Natural killer cell (primary cell): ENCODE measurements at regions not wholly inside any gene's neighbourhood (a gene's known extent, or its start where the extent isn't known, plus 50 kb on each side); places are given as distances from the start of the nearest gene placed in this dataset.
"Not testable (repeated sequence)": the region's sequence is repeated elsewhere in the genome, so short reads cannot be mapped to it uniquely, and the experiment has no call there.

Experiments used
- ATAC-seq, 3 donors: fragments of 150-1000 bp in 2 of 3; fragments of 200-7000 bp in 1 of 3; cut with Tn5 transposase; 1 replicate in 1 of 3; 2 replicates in 2 of 3; pipeline ENCODE4 v1.10.0; 2021; ENCODE audit warnings: mild to moderate bottlenecking in 2 of 3, moderate library complexity in 2 of 3
- DNase-seq, 2 donors: peaks; one replicate each; pipeline versions ENCODE4 v3.0.0 to v3.0.0-alpha.2; 2013 to 2021; ENCODE audit warnings: mixed read lengths in 1 of 2
- H3K27ac ChIP-seq: one replicate; pipeline ENCODE4 v1.5.1; 2013; ENCODE audit warnings: mild to moderate bottlenecking, low read length
- H3K27me3 ChIP-seq: one replicate; pipeline ENCODE4 v1.6.1; 2013; ENCODE audit warnings: low read length; ENCODE audit not compliant: control insufficient read depth, insufficient read depth
- H3K36me3 ChIP-seq: one replicate; pipeline ENCODE4 v1.6.1; 2013; ENCODE audit warnings: low read length; ENCODE audit not compliant: control insufficient read depth, insufficient read depth
- H3K4me1 ChIP-seq: one replicate; pipeline ENCODE4 v1.6.1; 2013; ENCODE audit warnings: low read length; ENCODE audit not compliant: control insufficient read depth, insufficient read depth
- H3K4me3 ChIP-seq: one replicate; pipeline ENCODE4 v1.5.1; 2013; ENCODE audit warnings: low read length
- H3K9me3 ChIP-seq: one replicate; pipeline ENCODE4 v1.6.1; 2013; ENCODE audit warnings: low read length; ENCODE audit not compliant: control insufficient read depth, insufficient read depth
- H3K27ac Mint-ChIP-seq, 2 donors: one replicate each; pipeline ENCODE4 v1.8.0; 2022; ENCODE audit warnings: mild to moderate bottlenecking in 2 of 2, mixed read lengths in 2 of 2, moderate library complexity in 1 of 2
- H3K27me3 Mint-ChIP-seq, 2 donors: one replicate each; pipeline ENCODE4 v1.8.0; 2022; ENCODE audit warnings: low read depth in 2 of 2, mixed read lengths in 2 of 2
- H3K36me3 Mint-ChIP-seq: one replicate; pipeline ENCODE4 v1.8.0; 2022; ENCODE audit warnings: mixed read lengths
- H3K4me1 Mint-ChIP-seq, 2 donors: one replicate each; pipeline ENCODE4 v1.8.0; 2022; ENCODE audit warnings: mixed read lengths in 2 of 2
- H3K4me3 Mint-ChIP-seq: one replicate; pipeline ENCODE4 v1.8.0; 2022; ENCODE audit warnings: mild to moderate bottlenecking, moderate library complexity, mixed read lengths
- H3K9me3 Mint-ChIP-seq, 2 donors: one replicate each; pipeline ENCODE4 v1.8.0; 2022; ENCODE audit warnings: mixed read lengths in 2 of 2
- WGBS: methylation state at CpG from one replicate; pipeline ENCODE4 v1.1.7; 2013; ENCODE audit warnings: missing lambda C conversion rate; ENCODE audit not compliant: insufficient coverage; 5-methylcytosine and 5-hydroxymethylcytosine counted together
- intact Hi-C: fragments of 100-400 bp; cut with micrococcal nuclease; formaldehyde crosslinking; loops from one replicate; pipeline ENCODE4 v1.14.2; 2022
- TF ChIP-seq, protein P1 (sequence below): fragments of 200-600 bp; IDR thresholded peaks from one replicate; pipeline ENCODE4 v1.8.0; 2022; ENCODE audit warnings: antibody characterized with exemption

GRCh38 chr12:131311764-131312163 is 358.1 kb downstream of the ADGRD1 start:
- ATAC-seq (no peak), DNase-seq (no peak)
- H3K36me3 Mint-ChIP-seq: no peaks in the 10 kb centered on the region
- no peaks in the 10 kb centered on the region for H3K4me1 Mint-ChIP-seq
- TF ChIP-seq, protein P1, sequence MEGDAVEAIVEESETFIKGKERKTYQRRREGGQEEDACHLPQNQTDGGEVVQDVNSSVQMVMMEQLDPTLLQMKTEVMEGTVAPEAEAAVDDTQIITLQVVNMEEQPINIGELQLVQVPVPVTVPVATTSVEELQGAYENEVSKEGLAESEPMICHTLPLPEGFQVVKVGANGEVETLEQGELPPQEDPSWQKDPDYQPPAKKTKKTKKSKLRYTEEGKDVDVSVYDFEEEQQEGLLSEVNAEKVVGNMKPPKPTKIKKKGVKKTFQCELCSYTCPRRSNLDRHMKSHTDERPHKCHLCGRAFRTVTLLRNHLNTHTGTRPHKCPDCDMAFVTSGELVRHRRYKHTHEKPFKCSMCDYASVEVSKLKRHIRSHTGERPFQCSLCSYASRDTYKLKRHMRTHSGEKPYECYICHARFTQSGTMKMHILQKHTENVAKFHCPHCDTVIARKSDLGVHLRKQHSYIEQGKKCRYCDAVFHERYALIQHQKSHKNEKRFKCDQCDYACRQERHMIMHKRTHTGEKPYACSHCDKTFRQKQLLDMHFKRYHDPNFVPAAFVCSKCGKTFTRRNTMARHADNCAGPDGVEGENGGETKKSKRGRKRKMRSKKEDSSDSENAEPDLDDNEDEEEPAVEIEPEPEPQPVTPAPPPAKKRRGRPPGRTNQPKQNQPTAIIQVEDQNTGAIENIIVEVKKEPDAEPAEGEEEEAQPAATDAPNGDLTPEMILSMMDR: no peak
- Histone ChIP-seq H3K27ac (no peak overlapping the region), H3K36me3 (no peaks in the 10 kb centered on the region), H3K27me3 (no peaks in the 10 kb centered on the region), H3K4me3 (no peak overlapping the region), H3K9me3 (no peaks in the 10 kb centered on the region), H3K4me1 (no peaks in the 10 kb centered on the region)
- intact Hi-C loops: loop anchor here (5.0 kb wide), 1 partner anchor 336 kb away; no protein-coding TSS in a partner anchor
- WGBS: 58% methylated on average over 9 of the region's 10 CpGs
- H3K27ac Mint-ChIP-seq: no peak overlapping the region
- H3K4me3 Mint-ChIP-seq: no peak overlapping the region
- peaks cover 0 to 10% of the 10 kb centered on the region in 2 donors for H3K27me3 Mint-ChIP-seq
- peaks cover 0 to 6% of the 10 kb centered on the region in 2 donors for H3K9me3 Mint-ChIP-seq

GRCh38 chr12:131312382-131312781 is 358.7 kb downstream of the ADGRD1 start:
- H3K36me3 ChIP-seq, H3K36me3 Mint-ChIP-seq, H3K27ac Mint-ChIP-seq, H3K4me1 Mint-ChIP-seq, DNase-seq, H3K9me3 ChIP-seq, H3K4me3 Mint-ChIP-seq, H3K27ac ChIP-seq, H3K4me1 ChIP-seq, ATAC-seq, H3K27me3 ChIP-seq, H3K27me3 Mint-ChIP-seq, H3K9me3 Mint-ChIP-seq, H3K4me3 ChIP-seq: not testable (repeated sequence)
- intact Hi-C loops: loop anchor here (5.0 kb wide), 1 partner anchor 335 kb away; no protein-coding TSS in a partner anchor
- 77% methylated on average over 4 of the region's 9 CpGs for WGBS

DNA sequence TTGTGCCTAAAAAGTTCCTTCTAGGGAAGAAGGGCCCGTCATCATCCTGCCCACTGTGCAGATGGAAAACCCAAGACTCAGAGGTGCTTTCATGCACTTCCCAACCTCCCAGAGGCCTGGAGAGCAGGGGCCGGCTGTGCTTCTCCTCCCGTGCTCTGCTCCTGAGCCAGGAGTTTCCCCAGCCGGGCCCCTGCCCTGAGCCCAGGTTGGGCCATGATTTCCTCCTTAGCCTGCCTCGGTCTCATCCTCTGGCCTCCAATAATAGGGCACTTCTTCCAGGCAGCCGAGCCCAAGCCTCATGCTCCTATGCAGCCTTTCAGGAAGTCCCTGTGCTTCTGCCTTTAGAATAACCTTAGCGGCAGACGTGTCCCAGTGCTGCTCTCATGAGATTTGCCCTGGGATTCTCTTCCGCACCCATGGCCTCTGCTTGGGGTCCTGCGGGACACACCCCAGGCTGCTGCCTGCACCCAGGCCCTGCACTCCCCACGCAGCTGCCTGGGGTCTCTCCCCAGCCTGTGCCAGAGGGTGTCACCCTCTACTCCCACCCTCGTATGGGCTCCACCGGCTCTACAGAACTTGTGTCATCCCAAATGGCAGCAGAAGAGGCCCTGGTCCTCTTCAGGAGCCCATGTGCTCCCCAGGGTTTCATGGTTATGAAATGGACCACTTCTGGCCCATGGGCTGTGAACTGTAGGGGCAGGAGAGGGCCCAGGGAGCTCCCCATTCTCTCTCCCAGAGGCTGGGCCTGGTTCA is 359.3 kb downstream of the ADGRD1 start:
- DNase-seq (no peak), ATAC-seq (no peak)
- H3K9me3 Mint-ChIP-seq: peaks cover 3 to 8% of the 10 kb centered on the region in 2 donors
- no peaks in the 10 kb centered on the region for H3K4me1 ChIP-seq
- intact Hi-C loops: loop anchor here (5.0 kb wide), 1 partner anchor 334 kb away; no protein-coding TSS in a partner anchor
- 78% methylated on average over 12 of the region's 13 CpGs for WGBS
- TF ChIP-seq, protein P1: no peak
- no peaks in the 10 kb centered on the region for H3K36me3 ChIP-seq
- H3K4me3 ChIP-seq: no peak overlapping the region
- no peaks in the 10 kb centered on the region for H3K27me3 ChIP-seq
- H3K27ac ChIP-seq: no peak overlapping the region
- no peak overlapping the region for H3K4me3 Mint-ChIP-seq
- H3K4me1 Mint-ChIP-seq: no peaks in the 10 kb centered on the region
- H3K27me3 Mint-ChIP-seq: peaks cover 0 to 10% of the 10 kb centered on the region in 2 donors
- H3K9me3 ChIP-seq: no peaks in the 10 kb centered on the region
- no peak overlapping the region for H3K27ac Mint-ChIP-seq
- no peaks in the 10 kb centered on the region for H3K36me3 Mint-ChIP-seq

- no peaks in the 10 kb centered on the region for H3K9me3 ChIP-seq
- H3K4me3 ChIP-seq: no peak overlapping the region
- no peaks in the 10 kb centered on the region for H3K27me3 ChIP-seq
- H3K36me3 ChIP-seq: no peaks in the 10 kb centered on the region
- H3K27ac ChIP-seq: no peak overlapping the region
- H3K4me1 ChIP-seq: no peaks in the 10 kb centered on the region
- Mint-ChIP-seq H3K4me3 (no peak overlapping the region), H3K27ac (no peak overlapping the region), H3K36me3 (no peaks in the 10 kb centered on the region), H3K27me3 (peaks cover 0 to 10% of the 10 kb centered on the region in 2 donors), H3K4me1 (no peaks in the 10 kb centered on the region), H3K9me3 (peaks cover 4 to 12% of the 10 kb centered on the region in 2 donors)
- intact Hi-C loops: loop anchor here (5.0 kb wide), 1 partner anchor 334 kb away; no protein-coding TSS in a partner anchor
- WGBS: 66% methylated on average over 4 of the region's 4 CpGs
- TF ChIP-seq, protein P1: no peak
- DNase-seq (no peak), ATAC-seq (no peak)
Measured at GRCh38 chr12:131313635-131314034, 359.9 kb downstream of the ADGRD1 start.
